NCI-H2081 (cell line): ENCODE measurements at regions not wholly inside any gene's neighbourhood (a gene's known extent, or its start where the extent isn't known, plus 50 kb on each side); places are given as distances from the start of the nearest gene placed in this dataset.
"Not testable (repeated sequence)": the region's sequence is repeated elsewhere in the genome, so short reads cannot be mapped to it uniquely, and the experiment has no call there.

ENCODE experiments used
- DNase-seq, 2 experiments: peaks; one replicate each; lab custom pipeline; 2025; lab: John Stamatoyannopoulos, UW

DNA sequence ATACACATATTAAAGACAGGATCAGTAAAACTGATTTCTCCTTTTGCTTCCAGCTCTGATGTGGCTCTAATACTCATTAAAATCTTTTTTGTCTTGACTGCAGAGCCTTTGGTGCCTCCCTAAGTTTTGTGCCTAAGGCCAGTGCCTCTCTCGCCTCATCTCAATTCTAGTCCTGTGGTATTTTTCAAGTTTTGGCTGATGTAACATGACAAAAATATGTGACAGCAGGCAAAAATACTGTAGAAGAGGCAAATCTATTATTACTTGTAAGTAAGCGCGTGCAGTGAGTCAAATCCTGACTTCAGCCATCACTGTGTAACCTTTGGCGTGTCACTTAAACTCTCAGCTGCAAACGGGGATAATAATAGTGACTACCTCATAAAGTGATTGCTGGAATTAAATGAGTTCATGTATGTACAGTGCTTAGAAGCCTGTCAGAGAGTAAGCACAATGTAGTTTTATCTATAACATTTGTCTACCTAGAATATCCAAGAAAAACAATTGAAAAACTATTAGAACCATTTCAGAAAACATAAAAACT lies 74.0 kb downstream of the MAB21L3 start:
- DNase-seq, result no peak

DNA sequence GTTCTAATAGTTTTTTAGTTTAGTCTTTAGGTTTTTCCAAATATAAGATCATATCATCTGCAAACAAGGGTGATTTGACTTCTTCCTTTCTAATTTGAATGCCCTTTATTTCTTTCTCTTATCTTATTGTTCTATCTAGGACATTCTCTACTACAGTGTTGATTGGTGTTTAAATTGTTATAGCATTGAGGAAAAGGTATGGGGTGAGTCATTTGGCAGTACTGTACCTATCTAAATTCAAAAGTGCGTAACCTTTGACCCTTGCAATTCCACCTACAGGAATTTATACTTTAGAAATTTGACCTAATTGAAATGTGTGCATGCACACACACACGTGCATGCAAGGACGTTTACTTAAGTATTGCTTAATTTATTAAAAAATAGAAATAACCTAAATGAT lies 78.3 kb downstream of the MAB21L3 start:
- DNase-seq, result no peak

DNA sequence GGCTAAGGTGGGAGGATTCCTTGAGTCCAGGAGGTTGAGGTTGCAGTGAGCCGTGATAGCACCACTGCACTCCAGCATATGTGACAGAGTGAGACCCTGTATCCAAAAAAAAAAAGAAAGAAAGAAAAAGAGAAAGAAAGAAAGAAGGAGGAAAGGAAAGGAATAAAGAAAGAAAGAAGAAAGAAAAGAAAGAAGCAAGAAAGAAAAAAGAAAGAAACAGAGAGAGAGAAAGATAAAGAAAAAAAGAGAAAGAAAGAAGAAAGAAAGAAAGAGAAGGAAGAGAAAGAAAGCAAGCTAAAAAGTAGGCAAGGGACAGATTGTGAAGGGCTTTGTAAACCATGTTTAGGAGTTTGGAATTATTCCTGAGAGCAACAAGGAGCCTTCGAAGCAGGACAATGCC lies 80.1 kb downstream of the MAB21L3 start:
- no peak for DNase-seq

DNA sequence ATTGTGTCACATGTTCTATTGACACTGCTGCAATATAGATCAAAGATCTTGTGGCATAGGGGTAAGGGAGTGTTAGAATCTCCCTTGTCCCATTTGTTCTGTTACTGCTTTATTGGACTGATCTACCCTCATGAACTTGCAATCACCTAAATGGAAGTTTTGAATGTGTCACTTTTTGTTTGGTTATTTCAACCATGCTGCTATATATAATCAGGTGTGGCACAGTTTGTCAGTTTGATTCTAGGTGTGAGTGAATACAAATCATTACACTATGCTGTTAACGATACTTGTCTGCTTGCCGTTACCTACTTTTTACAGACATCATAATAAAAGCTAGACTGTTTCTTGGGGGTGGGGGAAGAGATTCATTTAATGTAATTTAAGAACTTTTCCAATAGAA lies 82.6 kb downstream of the MAB21L3 start:
- no peak for DNase-seq

DNA sequence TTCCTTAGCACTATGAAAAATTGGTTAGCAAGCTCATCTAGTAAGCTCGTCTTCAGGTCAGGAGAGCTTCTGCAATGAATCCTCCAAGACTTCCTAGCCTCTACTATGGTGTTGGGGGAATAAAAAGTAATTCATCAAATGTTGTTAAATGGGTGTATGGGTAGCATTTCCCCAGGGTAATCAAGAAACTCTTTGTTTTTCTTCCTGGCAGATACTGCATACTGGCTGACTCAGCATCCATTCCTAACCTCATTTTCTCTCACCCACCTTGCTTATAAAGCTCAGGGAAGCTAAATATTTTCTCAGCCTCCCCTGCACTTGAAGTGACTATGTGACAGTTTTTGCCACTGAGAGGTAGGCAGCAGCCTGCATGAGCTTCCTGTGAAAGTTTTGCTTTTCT lies 83.4 kb downstream of the MAB21L3 start:
- DNase-seq, result no peak

DNA sequence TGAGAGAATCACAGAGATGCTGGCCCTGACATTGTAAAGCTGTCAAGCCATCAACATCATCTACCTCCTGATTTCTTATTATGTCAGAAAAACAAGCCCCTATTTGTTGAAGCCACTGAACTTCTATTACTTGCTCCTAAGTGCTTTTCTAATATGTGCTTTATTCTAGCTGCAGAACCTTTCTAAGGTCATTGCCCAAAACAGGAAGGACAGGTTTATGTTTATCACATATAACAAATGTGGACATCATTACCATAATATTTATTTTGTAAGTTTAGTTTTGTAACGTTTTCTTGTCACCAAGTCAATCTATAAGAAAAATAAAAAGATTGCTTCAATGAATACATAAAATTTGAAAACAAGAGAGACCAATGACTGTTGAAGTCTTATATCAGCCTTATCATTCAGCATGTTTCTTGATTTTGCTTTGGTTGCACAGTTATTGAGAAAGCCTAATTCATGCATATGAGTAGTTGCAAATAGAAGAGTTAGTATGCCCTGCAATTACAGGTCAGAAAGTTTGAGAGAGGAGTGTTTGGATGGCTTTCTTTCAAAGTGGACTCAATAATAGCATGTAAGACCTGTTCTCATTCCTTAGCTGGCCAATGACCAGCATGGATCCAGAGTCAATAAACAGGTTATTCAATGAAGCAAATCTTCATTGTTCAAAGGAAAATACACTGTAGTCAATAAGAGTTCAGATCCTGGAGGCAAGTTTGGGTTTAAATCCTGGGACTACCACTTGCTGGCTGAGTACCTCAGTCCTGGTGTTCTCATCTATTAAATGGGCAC lies 84.1 kb downstream of the MAB21L3 start:
- no peak for DNase-seq

DNA sequence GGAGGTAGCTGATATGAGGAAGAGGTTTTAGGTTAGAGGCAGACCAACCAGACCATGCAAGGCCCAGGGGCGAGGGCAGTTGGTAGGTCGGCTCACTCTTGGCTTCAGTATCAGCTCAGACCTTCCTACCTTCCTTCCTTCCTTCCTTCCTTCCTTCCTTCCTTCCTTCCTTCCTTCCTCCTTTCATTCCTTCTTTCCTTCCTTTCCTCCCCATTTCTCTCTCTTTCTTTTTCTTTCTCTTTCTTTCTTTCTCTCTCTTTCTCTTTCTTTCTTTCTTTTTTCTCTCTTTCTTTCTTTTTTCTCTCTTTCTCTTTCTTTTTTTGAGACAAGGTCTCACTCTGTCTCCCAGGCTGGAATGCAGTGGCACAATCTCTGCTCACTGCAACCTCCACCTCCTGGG lies 89.1 kb downstream of the MAB21L3 start:
- DNase-seq, result not testable (repeated sequence)

DNA sequence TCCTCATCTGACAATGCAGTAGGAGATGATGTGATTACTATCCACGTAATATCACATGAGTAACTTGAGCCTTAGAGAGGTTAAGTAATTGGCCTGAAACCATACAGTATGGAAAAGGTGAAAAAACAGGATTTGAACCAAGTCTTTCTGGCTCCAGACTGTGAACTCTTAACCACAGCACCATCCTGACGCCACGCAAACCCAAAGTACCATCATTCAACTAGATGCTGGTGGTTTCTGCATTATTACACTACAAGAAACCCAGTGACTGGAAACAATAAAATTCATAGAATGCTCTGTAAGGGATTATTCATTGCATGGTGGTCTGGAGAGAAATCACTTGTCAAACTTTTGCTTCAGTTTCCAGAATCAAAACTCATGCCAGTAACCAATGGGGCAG lies 90.7 kb downstream of the MAB21L3 start:
- no peak for DNase-seq

DNA sequence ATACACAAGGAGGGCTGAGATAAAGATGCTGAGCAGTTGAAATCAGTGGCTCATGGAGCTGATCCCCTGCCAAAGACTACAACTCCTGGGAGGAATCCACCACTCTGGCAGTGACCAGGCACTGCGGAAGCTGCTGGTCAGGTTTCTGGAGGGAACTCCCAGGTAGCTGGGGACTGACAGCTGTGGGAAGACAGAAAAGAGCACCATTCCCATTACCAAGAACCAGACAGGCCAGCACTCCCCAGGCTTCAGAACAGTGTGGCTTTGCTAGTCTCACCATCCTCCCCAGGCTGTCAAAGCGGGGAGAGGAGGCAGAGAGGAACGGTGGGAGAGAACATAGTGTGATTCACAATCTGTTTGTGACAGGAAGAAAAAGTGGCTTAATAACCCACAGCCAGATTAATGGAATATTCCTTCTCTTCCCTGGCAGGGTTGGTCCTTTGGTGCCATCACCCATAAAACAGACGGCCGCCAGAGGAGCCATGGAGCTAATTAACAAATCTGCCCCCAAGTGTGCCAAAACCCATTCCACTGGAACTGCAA lies 92.1 kb downstream of the MAB21L3 start:
- DNase-seq, result no peak

DNA sequence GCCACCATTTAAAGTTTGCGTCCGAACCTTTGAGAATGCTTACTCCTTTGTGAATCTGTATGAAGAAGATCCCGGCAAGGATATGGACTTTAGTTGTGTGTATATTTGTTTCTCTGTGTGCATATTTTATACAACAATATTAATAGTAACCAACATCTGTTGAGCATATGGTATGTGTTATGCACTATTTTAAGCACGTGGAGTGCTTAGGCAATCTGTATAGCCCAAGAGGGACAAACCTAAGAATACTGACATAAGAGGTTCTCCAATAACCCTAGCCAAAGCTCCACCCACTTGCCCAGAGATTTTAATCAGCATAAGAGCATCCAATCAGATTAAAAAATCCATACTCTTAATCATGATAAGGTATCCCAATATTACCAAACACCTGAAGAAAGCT lies 92.7 kb downstream of the MAB21L3 start:
- no peak for DNase-seq

DNA sequence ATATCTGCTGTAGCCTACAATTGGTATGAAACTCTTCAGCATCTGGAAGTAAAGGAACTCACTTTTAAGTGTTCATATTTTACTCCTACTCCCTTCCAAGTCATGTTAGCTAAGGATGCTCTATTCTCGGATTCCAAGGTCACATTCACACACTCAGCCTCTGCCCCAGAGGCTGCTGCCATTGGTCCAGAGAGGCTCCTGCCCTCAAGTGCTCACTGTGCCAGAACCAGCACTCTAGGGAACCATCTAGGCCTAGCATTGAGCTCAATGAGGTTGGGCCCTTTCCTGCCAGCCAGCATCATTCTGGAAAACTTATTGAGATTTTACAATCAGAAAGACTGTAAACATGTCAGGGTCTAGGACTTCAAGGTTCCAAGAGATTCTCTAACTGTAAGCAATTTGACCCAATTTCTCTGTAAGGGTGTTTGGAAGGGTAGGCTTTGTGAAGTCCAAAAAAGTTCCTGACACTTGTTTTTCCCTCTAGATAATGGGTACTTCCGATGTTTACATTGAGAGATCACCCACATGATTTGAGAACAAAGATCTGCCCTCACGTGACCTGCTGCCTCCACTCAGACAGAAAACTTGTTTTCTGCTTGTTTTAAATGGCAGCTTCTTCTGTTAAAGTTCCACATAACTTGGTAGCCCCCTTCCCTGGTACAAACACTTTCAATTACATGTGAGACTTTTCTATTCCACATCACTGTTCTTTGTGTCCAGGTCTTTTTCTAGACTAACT lies 94.9 kb downstream of the MAB21L3 start:
- DNase-seq, result no peak

DNA sequence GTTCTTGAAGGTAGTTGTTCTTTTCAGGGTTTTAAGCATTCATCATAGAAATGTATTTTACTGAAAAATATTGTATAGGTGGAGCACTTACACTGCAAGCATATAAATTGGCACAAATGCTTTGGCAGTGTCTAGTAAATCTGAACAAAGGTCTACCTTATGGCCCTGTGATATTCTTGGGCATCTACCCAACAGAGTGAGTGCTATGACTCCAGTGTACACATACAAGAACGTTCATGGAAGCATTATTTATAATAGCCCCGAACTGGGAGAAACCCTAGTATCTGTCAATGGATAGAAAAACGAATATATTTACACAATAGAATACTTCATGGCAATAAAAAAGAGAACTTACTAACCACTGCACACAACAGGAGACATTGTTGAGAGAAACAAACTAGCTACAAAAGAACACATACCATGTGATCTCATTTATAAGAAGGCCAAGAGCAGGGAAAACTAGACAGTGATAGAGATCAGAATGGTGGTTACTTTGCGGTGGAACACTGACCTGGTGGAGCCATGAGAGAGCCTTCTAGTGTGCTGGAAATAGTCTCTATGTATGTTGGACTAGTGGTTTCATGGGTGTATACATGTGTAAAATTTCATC lies 96.0 kb downstream of the MAB21L3 start:
- DNase-seq, result no peak

DNA sequence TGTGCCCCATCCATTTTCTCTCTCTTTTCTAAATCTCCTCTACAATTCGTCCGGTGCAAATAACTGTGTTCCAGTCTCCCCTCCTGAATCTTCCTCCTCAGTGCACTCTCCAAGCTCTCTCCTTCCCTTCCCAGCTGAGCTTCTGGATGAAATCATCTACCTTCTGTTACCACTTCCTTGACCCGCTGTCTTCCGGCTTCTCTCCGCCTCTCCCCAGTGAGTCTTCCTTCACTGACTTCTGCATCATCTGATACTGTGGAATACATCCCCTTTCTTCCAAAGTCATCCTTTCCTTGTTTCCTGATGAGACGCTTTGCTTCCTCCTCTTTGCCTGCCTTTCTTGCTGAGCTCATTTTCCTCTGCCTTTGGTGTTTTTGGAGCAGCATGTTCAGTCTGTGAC lies 96.9 kb downstream of the MAB21L3 start:
- no peak for DNase-seq

DNA sequence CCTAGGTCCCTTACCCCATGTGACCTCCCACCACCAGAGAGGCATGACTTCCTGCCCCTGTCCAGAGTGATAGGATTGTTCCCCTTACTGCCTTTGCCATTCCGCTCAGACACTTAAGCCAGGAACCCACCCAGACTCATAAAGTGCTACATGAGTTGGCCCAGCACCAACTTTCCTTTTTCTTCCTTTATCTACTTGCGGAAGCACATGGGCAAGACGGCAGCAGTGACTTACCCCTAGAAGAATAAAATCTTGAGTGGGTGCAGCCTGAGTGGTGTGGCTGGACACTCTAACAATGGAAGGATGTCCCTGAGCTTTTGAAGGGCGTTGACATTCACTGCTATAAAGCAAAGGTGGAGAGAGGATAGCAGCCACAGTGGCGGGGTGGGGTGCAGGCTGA lies 100.1 kb downstream of the MAB21L3 start:
- no peak for DNase-seq

DNA sequence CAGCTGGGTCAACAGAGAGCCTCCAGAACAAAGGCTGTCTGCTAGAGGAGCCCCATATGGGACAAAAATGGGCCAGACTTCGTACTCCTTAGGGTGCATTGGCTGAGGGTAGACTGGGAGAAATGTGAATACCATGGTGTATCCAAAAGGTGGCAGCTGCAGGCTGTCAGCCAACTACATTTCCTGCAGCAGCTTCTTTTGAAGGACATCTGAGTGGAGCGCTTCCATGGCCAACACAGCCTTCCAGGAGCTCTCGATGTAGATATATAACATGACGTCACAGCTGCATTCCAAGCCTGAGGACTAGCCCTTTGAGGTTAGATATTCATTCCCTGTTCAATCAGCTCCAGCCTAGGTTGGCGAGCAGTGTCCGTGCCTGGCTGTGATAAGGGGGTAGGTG lies 107.7 kb downstream of the MAB21L3 start:
- DNase-seq, result no peak

DNA sequence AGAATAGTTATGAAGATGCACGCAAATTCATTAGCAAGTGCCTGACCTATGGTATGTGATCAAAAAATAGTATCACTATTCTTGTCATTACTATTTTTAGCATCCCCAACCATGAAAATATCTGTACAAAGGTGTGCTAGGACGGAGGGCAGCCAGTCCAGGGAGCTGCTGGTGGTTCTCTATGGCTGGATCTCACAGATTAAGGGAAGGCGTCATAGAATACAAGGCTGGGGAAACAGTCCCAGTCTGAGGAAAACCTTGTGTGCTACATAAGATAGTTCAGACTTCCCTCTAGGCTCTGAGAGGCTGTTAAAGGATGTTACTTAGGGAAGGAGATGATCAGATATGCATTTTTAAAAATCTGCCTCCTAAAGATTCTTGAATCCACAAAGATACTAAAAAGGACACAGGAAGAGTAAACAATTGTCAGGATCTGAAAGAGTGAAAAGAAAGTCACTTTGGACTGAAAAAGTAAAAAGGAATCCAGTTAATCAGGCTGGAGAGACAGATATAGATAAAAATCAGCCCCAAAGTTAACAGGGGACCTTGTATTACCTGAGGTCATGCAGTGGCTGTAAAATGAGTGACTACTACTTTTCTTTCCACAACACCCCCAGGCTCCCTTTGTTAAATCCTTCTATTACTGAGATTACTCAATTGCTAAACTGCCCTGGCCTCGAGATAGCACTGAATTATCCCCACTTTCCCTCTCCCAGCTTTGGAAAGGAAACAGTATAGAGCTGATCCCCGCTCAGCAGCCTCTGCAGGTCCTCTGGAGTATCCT lies 108.6 kb downstream of the MAB21L3 start:
- DNase-seq, result no peak

DNA sequence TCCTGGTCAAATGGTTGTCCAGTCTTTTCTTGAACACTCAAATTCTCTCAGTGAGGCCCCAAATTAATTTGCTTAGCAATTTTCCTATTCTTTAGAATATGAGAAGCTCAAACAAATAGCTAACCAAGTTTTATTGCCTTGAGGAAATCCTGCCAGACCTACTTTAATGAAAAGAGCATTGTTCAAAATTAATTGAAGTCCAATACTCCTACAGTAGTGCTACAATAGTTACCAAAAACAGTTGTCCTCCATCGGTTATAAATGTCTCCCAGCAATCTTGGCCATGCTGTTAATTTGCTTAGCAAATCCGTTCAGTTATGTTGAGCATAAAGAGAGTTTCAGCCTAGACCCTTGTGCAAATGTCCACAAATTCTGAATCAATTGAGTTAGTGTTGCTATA lies 112.9 kb downstream of the MAB21L3 start:
- no peak for DNase-seq

DNA sequence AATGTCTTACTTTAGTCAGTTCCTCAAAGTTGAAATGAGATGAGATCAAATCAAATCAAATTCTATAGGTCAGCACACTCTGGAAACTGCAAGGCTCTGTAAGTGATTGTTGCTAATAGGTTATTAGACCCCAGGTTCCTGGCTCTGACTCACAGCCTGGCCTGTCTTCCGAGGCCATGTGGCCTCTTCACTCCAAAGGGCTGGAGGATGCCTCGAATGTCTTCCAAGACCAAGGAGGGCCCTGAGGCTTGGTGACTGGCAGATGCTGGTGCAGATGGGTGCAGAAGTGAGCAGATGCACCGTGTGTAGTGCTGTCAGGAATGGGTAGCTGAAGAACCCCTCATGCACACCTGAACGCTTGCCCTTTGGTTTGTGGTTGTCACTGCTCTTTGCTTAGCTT lies 113.4 kb downstream of the MAB21L3 start:
- DNase-seq, result no peak

DNA sequence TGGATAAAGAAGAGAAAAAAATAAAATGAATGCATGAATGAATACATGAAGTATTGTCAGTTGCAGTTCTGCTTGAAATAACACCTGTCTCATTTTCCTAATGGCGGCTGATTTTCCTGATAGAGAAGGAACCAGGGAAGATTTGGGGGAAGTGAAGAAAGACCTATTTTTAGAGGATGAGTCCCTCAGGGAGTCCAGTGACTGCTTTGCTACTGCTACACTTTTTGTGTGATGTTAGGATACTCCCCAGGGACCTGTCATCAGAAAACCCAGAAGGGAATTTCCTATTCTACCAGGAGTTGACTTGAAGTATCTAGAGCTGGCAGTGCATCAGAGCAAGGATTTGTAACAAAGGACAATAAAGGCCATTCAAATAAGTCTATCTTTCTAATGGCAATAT lies 114.8 kb downstream of the MAB21L3 start:
- no peak for DNase-seq

DNA sequence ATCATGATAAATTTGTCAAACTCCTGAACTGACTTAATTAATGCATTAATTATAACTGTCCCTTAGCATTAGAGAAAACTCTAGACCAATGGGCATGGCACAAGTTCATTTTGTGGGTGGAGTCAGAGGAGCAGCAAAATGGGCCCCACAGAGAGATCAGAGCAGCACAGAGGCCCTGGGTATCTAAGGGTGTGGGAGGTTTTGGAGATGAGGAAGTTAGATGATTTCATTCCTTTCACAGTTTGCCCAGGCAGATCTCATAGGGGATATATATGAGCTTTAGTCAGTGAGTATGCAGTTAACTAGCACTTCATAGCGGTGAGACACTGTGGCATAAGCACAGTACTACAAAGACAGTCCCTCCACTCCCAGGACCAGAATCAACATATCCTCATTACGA lies 117.3 kb downstream of the MAB21L3 start:
- no peak for DNase-seq

DNA sequence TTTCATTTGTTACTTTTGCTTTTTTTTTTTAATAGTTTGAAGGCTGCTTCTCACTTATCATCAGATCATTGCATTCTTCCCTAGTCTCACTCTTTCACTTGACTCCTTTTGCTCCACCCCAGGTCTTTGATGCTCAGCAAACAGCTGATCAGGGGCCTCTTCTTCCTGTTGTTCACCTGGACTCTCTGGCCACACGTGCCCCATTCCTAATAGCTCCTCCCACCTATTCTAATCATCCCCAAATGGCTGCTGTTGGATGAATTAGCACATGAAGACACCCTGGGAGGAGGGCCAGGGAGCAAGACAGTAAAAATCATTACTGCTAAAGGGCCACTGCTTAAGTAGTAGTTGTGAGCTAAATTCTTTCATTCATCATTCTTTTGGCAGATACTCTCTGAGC lies 119.5 kb downstream of the MAB21L3 start:
- no peak for DNase-seq

DNA sequence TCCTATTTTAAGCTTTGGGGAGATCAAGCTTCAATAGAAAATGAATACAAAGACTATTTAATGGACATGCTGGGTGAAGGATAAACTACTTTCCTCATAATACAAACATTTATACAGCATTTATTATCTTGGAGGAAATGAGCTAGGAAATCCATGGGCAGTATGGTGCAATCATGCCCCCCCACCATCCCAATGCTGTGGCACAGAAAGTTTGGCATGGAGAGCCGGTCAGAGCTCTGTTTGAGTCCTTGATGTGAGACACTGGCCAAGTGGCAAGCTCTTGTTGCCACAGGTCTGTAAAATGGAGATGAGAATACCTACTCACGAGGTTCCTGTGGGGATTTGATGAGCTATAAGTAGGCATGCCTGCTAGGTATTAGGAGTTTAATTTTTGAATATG lies 120.6 kb downstream of the MAB21L3 start:
- DNase-seq, result no peak
